Erythroblast (primary cell): ENCODE measurements at regions not wholly inside any gene's neighbourhood (a gene's known extent, or its start where the extent isn't known, plus 50 kb on each side); places are given as distances from the start of the nearest gene placed in this dataset.

Experiments
- GATA1 ChIP-seq: IDR thresholded peaks from 2 replicates; pipeline ENCODE4 v1.6.1; 2011; ENCODE audit warnings: low read depth, mild to moderate bottlenecking, control low read depth, low read length, moderate library complexity
- POLR2A ChIP-seq: IDR thresholded peaks from 2 replicates; pipeline ENCODE4 v1.6.1; 2011; ENCODE audit warnings: mild to moderate bottlenecking, low read length

DNA sequence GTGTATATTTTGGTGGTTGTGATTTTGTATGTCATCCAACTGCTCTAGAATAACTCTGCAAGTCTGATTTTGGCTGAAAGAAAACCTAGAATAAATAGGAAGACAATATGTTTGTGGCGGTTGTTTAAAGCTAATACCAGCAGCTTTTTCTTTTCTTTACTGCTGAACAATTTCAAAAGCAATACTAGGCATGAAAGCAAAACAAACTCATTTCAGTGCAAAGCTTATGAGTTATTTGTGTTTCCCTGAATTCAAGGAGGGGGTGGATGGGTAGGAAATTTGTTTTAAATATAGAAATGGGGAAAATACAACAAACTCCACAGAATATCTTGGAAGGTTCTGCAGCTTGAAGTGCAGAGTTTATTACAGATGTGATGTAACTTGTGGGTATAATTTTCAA is 1041.9 kb upstream of the NR2F2 start:
- TF ChIP-seq POLR2A (no peak), GATA1 (no peak)
